ENCODE measurements at regions not wholly inside any gene's neighbourhood (a gene's known extent, or its start where the extent isn't known, plus 50 kb on each side); places are given as distances from the start of the nearest gene placed in this dataset.

- TF ChIP-seq, protein P1, sequence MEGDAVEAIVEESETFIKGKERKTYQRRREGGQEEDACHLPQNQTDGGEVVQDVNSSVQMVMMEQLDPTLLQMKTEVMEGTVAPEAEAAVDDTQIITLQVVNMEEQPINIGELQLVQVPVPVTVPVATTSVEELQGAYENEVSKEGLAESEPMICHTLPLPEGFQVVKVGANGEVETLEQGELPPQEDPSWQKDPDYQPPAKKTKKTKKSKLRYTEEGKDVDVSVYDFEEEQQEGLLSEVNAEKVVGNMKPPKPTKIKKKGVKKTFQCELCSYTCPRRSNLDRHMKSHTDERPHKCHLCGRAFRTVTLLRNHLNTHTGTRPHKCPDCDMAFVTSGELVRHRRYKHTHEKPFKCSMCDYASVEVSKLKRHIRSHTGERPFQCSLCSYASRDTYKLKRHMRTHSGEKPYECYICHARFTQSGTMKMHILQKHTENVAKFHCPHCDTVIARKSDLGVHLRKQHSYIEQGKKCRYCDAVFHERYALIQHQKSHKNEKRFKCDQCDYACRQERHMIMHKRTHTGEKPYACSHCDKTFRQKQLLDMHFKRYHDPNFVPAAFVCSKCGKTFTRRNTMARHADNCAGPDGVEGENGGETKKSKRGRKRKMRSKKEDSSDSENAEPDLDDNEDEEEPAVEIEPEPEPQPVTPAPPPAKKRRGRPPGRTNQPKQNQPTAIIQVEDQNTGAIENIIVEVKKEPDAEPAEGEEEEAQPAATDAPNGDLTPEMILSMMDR (IDR thresholded peaks at IDR 0.05) = no peak
- no peak for TF ChIP-seq EZH2 (IDR thresholded peaks at IDR 0.05; ENCODE audit: borderline replicate concordance, insufficient read depth, low read depth, low read length, poor library complexity, severe bottlenecking)
These were observed 915.7 kb upstream of the GRIA3 start for GRCh38 chrX:122268353-122268752.

All from B cell (primary cell).